SJCRH30 (cell line): ENCODE measurements at regions not wholly inside any gene's neighbourhood (a gene's known extent, or its start where the extent isn't known, plus 50 kb on each side); places are given as distances from the start of the nearest gene placed in this dataset.
"Not testable (repeated sequence)": the region's sequence is repeated elsewhere in the genome, so short reads cannot be mapped to it uniquely, and the experiment has no call there.

ENCODE experiments used
- DNase-seq, 2 experiments: peaks; one replicate each; pipeline ENCODE4 v3.0.0-alpha.2; 2015 to 2020
- H3K27ac ChIP-seq: fragments of 250-450 bp; sonication (Bioruptor Pico); 2 replicates; pipeline ENCODE4 v1.5.1; 2020; ENCODE audit warnings: mild to moderate bottlenecking, moderate library complexity
- H3K27me3 ChIP-seq: fragments of 250-450 bp; sonication (Bioruptor Pico); 2 replicates; pipeline ENCODE4 v1.5.1; 2020; ENCODE audit warnings: mild to moderate bottlenecking, moderate library complexity
- H3K36me3 ChIP-seq: fragments of 250-450 bp; sonication (Bioruptor Pico); 2 replicates; pipeline ENCODE4 v1.5.1; 2020; ENCODE audit warnings: mild to moderate bottlenecking, moderate library complexity
- H3K4me1 ChIP-seq: fragments of 250-450 bp; sonication (Bioruptor Pico); 2 replicates; pipeline ENCODE4 v1.5.1; 2020; ENCODE audit warnings: mild to moderate bottlenecking, moderate library complexity
- H3K4me3 ChIP-seq: fragments of 250-450 bp; sonication (Bioruptor Pico); 2 replicates; pipeline ENCODE4 v1.5.1; 2020; ENCODE audit warnings: mild to moderate bottlenecking, moderate library complexity
- H3K9me3 ChIP-seq: fragments of 250-450 bp; sonication (Bioruptor Pico); replicated peaks from 2 replicates; pipeline ENCODE4 v1.5.1; 2020; ENCODE audit warnings: mild to moderate bottlenecking, moderate library complexity

DNA sequence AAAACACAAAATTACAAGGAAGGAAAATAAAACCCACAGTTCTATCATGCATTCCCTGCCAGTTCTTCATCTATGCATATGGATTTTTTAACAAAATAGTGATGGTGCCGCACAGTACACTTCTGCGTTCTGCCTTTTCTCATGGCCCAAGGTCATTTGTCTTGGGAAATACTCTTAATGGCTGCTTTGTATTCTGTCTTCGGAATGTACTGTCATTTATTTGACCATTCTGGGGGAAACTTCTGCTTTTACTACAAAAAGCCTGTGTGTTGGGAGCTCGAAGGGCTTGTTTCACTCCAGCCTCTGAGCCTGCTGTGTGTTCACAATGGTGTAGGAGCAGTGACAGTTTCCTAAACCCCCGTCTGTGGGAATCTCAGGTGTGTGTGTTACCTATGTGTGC is 82.8 kb upstream of the SEC14L1 start:
- DNase-seq = no peak
- Histone ChIP-seq H3K27ac (no peak overlapping the region), H3K4me1 (no peaks in the 10 kb centered on the region), H3K36me3 (no peaks in the 10 kb centered on the region), H3K9me3 (no peaks in the 10 kb centered on the region), H3K4me3 (no peak overlapping the region), H3K27me3 (peaks cover 44% of the 10 kb centered on the region)

DNA sequence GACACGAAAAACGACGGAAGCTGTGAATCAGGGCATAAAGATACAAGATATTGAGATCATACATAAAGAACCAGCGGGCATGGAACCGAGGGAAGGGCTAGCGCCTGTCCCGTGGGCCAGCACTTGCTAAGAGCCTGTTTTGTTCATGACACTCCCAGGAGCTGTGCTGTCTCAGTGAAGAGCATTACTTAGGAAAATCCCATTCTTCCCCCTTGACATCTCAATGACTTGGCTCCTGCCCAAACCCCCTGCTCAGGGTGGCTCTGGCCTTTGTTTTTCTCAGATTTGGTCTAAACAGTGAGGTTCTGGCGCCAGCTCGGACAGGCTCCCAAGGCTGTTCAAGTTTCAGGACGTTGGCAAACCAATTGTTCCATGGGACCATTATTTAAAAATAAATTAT is 79.1 kb upstream of the SEC14L1 start:
- Histone ChIP-seq H3K9me3 (no peaks in the 10 kb centered on the region), H3K27ac (no peak overlapping the region)

DNA sequence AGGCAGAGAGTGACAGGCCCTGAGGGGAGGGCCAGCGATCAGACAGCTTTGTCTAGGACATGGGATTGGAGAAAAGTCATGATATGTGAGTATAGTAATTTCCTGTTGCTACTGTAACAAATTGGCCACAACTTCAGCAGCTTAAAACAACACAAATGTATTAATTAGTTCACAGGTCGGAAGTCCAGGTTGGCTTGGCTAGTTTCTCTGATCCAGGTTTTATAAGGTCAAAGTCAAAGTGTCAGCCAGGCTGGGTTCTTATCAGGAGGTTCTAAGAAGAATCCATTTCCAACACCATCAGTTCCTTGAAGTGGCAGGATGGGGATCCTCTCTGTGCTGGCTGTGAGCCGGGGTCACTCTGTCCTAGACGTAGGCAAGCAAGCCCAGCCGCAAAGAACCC is 76.2 kb upstream of the SEC14L1 start:
- no peak for DNase-seq
- no peaks in the 10 kb centered on the region for H3K36me3 ChIP-seq
- no peak overlapping the region for H3K4me3 ChIP-seq
- no peak overlapping the region for H3K27ac ChIP-seq
- peaks cover 10% of the 10 kb centered on the region for H3K27me3 ChIP-seq
- H3K4me1 ChIP-seq = no peaks in the 10 kb centered on the region
- H3K9me3 ChIP-seq = no peaks in the 10 kb centered on the region

More for the DNA sequence above, 79.1 kb upstream of the SEC14L1 start:
- H3K4me1 ChIP-seq = no peaks in the 10 kb centered on the region
- no peaks in the 10 kb centered on the region for H3K36me3 ChIP-seq
- no peak for DNase-seq
- H3K27me3 ChIP-seq = peaks cover 24% of the 10 kb centered on the region
- no peak overlapping the region for H3K4me3 ChIP-seq

DNA sequence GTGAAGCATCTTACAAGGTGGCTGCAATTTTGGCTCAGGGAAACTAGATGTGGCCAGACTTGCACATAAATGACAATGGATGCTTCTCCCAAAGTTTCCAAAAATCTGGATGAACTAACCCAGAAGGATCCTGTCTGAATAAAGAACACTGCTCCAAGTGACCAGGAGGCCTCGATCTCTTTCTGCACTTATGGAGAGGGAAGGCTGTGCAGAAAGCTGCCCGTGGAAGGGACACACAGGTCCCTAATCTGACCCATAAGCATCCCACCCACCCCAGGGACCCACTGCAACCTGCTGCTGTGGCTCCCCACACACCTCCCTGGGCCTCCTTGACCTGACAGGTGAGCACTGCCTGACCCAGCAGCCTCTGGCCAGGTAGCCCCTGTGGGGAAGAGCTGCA is 74.6 kb upstream of the SEC14L1 start:
- no peak for DNase-seq
- no peaks in the 10 kb centered on the region for H3K36me3 ChIP-seq
- H3K4me3 ChIP-seq = no peak overlapping the region
- H3K27me3 ChIP-seq = peaks cover 10% of the 10 kb centered on the region
- H3K9me3 ChIP-seq = no peaks in the 10 kb centered on the region
- no peaks in the 10 kb centered on the region for H3K4me1 ChIP-seq
- H3K27ac ChIP-seq = no peak overlapping the region

DNA sequence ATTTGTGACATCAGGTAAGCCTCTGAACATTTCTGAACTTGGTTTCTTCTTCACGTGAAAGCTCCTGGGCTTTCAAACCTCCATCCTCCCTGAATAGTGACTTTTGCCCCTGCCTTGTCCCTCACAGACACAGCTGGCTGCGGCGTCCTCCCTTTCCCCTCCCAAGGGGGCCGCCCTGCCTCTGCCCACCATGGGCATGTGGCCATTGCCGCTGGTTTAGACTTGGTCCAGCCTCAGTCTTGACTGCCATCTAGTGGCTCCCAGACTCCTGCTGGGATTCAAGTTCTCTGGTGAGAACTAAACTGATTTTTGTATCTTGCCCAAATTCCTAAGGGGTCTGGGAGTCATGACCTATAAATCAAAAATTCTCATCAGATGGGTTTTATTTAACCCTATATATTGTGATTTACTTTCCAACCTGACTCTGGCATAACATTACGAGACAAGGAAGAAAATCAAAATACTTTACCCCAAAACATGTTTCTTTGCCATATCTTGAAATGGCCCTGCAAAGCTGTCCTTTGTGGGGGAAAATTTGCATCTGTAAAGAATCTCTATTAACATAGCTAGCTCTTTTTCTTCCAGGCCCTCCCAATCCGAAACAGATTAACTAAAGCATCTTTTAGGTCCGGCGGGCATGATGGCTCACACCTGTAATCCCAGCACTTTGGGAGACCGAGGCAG is 73.9 kb upstream of the SEC14L1 start:
- not testable (repeated sequence) for H3K36me3 ChIP-seq, H3K27me3 ChIP-seq, H3K27ac ChIP-seq, H3K4me3 ChIP-seq, H3K4me1 ChIP-seq, H3K9me3 ChIP-seq
- DNase-seq = peak; percentile 83 to 90

DNA sequence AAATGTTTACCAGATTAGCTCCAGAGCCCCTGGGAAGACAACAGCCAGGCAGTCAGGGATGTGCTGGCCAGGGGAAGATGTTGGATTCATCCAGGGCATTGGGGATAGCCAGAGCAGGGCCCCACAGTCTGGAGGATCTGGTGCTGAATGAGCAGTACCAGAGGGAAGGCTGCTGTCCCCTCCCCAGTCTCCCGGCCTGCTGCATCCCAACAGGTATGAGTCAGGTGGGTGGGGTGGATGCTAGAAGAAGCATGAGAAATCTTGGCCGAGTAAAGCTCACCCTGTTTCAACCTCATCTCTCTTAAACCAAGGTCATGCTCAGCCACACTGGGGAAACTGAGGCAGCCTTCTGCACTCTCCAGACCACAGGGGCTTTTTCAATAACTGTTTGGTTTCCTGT is 71.9 kb upstream of the SEC14L1 start:
- no peak overlapping the region for H3K4me3 ChIP-seq
- H3K4me1 ChIP-seq = no peaks in the 10 kb centered on the region
- no peak for DNase-seq
- H3K9me3 ChIP-seq = no peaks in the 10 kb centered on the region
- peaks cover 5% of the 10 kb centered on the region for H3K27me3 ChIP-seq
- H3K36me3 ChIP-seq = no peaks in the 10 kb centered on the region
- no peak overlapping the region for H3K27ac ChIP-seq

DNA sequence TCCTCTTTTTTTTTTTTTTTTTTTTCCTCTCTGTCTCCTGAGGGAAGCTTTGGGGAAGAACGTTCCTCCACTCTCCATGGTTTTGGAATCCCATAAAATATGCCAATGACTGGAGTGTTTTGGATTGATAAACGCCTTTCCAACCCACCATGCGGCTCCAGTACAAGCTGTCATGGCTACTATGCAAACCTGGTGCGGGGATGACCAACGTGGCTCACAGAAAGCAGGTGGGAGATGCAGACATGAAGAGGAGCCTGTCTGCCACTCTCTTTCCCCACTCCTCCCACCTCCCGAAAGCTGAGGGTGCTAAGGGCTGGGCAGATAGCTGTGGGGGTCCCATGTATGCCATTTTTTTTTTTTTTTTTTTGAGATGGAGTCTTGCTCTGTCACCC is 69.9 kb upstream of the SEC14L1 start:
- no peaks in the 10 kb centered on the region for H3K4me1 ChIP-seq
- no peak overlapping the region for H3K27ac ChIP-seq
- no peak overlapping the region for H3K4me3 ChIP-seq
- H3K27me3 ChIP-seq = peaks cover 3% of the 10 kb centered on the region
- H3K36me3 ChIP-seq = no peaks in the 10 kb centered on the region
- no peak for DNase-seq
- no peaks in the 10 kb centered on the region for H3K9me3 ChIP-seq

DNA sequence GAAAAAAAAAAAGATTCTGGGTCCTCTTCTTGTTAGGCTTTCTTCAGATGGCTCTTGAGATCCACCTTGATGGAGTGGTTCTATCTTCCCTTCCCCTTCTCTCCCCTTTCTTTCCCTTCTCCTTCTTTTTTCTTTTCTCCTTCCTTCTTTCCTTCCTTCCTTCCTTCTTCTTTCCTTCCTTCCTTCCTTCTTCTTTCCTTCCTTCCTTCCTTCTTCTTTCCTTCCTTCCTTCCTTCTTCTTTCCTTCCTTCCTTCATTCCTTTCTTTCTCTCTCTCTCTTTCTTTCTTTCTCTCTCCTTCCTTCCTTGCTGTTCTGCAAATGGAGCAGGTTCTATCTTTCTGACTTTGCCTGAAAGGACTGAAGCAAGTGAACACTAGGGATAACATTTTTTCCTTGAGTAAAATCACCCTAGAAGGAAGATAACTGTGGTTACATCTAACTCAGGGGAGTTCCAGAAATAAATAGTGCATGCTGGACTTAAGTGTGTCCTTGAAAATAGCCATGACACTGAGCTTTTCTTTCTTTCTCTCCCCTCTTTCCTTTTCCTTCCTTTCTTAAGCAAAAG is 68.8 kb upstream of the SEC14L1 start:
- H3K27me3 ChIP-seq = no peaks in the 10 kb centered on the region; the same call in 1 of the 2 replicates
- H3K4me3 ChIP-seq = no peak overlapping the region
- H3K27ac ChIP-seq = no peak overlapping the region
- no peaks in the 10 kb centered on the region for H3K4me1 ChIP-seq
- H3K9me3 ChIP-seq = no peaks in the 10 kb centered on the region
- no peaks in the 10 kb centered on the region for H3K36me3 ChIP-seq
- DNase-seq = no peak

DNA sequence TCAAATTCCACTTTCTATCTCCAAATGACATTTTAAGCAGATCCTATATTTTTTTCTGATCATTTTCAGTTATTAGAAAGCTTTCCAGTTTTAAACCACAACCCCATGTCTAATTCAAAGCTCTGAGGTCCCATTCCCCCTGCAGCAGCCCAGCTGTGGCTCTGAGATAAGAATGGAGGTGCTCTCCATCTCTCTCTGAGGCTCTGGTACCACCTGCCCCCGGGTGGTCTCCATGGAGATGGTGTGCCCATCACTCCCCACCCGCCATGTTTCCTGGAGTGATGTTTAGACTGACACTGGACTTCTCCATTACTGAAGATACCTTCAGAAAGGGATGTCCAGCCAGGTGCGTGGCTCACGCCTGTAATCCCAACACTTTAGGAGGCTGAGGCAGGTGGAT is 68.1 kb upstream of the SEC14L1 start:
- no peak for DNase-seq
- Histone ChIP-seq H3K9me3 (no peaks in the 10 kb centered on the region), H3K36me3 (no peaks in the 10 kb centered on the region), H3K4me1 (no peaks in the 10 kb centered on the region), H3K27me3 (no peaks in the 10 kb centered on the region; the same call in 1 of the 2 replicates), H3K27ac (no peak overlapping the region), H3K4me3 (no peak overlapping the region)

DNA sequence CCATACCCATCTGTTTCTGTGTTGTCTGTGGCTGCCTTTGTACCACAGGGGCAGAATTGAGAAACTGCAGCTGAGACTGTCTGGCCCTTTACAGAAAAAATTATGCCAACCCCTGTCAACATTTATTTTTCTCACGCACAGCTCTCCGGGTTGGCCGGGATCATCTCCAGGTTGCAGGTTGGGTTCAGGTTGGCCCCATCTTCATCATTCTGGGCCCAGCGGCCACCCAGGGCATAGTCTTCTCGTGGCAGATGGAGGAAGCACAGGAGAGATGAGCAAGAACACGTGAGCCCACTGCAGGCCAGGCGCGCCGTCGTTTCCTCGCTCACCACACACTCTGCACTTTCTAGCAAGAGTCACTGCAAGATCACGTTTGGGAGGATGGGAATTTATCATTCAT is 66.1 kb upstream of the SEC14L1 start:
- H3K9me3 ChIP-seq = no peaks in the 10 kb centered on the region
- no peaks in the 10 kb centered on the region for H3K36me3 ChIP-seq
- peaks cover 4% of the 10 kb centered on the region; the same call in 1 of the 2 replicates for H3K27me3 ChIP-seq
- no peak overlapping the region for H3K4me3 ChIP-seq
- no peak for DNase-seq
- H3K4me1 ChIP-seq = no peaks in the 10 kb centered on the region
- no peak overlapping the region for H3K27ac ChIP-seq

DNA sequence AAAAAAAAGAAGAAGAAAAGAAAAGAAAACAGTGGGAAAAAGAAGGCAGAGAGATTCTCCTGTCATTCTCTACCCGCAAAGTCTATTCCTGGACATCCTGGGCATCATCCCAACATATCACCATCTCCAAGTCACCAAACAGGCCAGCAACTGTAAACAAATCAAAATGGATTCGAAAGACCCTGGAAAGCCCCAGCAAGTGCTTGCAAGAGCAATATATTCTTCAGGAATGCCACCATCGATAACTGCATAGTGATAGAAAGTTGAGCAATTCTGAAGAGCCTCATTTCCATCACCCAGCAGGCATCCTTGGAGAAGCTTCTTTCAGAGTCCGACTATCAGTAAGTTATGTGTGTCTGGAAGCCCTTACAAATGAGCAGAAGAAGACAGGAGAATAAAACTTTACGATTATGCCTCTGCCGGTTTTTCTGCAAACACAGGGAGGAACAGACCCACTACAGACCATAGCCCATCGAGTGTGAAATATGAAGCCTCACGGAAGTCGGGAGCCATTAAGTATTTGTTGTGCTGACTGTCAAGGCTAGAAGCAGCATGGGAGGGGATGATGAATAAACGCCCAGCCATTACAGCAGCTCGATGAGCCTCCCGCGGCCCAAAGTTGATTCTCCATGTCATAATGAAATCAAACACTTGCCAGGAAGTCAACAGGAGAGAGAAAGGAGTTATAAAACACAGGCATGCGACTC is 64.5 kb upstream of the SEC14L1 start:
- peaks cover 4% of the 10 kb centered on the region; the same call in 1 of the 2 replicates for H3K27me3 ChIP-seq
- H3K27ac ChIP-seq = no peak overlapping the region
- no peak overlapping the region for H3K4me3 ChIP-seq
- peak in 1 of 2 experiments; percentile 49 for DNase-seq
- H3K36me3 ChIP-seq = no peaks in the 10 kb centered on the region
- H3K9me3 ChIP-seq = no peaks in the 10 kb centered on the region
- no peaks in the 10 kb centered on the region for H3K4me1 ChIP-seq

DNA sequence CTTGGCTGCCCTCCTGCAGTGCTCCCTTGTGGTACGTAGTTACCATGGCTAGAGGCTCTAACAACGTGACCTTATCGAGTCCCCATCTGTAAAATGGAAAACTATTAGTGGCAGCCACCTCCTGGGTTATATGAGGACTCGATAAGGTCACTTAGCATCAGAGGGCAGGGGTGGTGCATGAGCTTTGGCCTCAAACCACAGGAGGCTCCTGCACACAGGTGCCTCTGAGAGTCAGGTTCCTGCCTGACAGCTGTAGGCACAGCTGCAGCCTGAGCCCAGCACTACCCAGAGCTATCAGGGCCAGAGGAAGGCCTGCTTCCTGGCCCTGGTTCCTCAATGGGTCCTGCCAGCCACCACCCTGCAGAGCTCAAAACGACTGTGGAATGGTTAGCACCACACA is 57.2 kb upstream of the SEC14L1 start:
- no peaks in the 10 kb centered on the region for H3K36me3 ChIP-seq
- peaks cover 9% of the 10 kb centered on the region for H3K4me1 ChIP-seq
- DNase-seq = peak; percentile 61 to 72
- no peaks in the 10 kb centered on the region for H3K27me3 ChIP-seq
- no peak overlapping the region for H3K27ac ChIP-seq
- no peaks in the 10 kb centered on the region for H3K9me3 ChIP-seq
- no peak overlapping the region for H3K4me3 ChIP-seq

DNA sequence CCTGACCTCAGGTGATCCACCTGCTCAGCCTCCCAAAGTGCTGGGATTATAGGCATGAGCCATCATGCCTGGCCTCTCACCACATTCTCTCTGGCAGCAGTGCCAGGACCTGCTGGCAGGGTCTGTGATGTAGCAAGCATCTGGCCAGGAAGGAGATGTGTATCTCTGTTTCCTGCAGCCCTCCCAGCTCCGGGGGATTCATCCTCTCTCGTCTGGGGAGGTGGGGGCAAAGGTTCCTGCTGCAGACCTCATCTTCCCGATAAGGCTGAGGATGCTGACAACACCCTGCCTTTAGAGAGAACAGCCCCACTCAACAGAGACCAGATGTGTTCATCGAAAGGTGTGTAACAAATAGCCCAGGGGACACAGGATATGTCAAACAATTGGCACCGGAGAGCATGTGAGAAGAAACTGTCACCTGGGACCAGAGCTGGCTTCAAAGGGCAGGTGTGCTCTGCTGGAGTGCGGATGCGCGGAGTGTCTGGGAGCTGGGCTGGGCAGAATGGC is 54.8 kb upstream of the SEC14L1 start:
- no peaks in the 10 kb centered on the region for H3K9me3 ChIP-seq
- no peak overlapping the region for H3K4me3 ChIP-seq
- H3K36me3 ChIP-seq = no peaks in the 10 kb centered on the region
- no peak overlapping the region for H3K27ac ChIP-seq
- no peak for DNase-seq
- H3K27me3 ChIP-seq = no peaks in the 10 kb centered on the region
- peaks cover 12% of the 10 kb centered on the region for H3K4me1 ChIP-seq

DNA sequence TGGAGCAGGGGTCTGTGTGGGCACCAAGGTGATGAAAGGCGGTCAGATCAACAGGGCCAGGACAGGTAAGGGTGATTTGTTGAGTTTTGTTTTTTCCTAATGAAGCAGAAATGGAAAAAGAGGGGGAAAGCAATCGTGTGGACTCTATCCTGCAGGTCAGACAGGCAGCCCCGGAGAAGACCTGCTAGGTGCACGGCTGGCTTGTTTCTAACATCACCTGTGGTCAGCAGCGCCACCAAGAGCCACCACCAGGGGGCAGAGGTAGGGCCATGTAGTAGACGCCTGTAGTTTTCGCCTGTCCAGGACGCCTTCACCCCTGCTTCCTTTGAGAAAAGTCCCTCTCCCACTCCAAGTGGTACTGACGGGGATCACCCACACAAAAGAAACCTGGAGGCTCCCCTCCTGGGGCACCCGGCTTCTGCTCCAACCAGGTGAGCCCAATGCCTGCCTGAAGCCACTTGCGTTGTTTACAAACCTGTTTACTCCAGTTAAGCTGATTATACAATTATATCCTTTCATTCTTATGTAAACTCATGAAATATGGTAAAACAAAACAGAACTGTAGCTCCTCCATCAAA is 54.2 kb upstream of the SEC14L1 start:
- peaks cover 12% of the 10 kb centered on the region for H3K4me1 ChIP-seq
- peaks cover 5% of the 10 kb centered on the region; the same call in 1 of the 2 replicates for H3K36me3 ChIP-seq
- H3K9me3 ChIP-seq = no peaks in the 10 kb centered on the region
- H3K4me3 ChIP-seq = no peak overlapping the region
- H3K27me3 ChIP-seq = no peaks in the 10 kb centered on the region
- peak; percentile 89 to 94 for DNase-seq
- H3K27ac ChIP-seq = no peak overlapping the region
